Right lung (tissue), 2 donors: ENCODE measurements at regions not wholly inside any gene's neighbourhood (a gene's known extent, or its start where the extent isn't known, plus 50 kb on each side); places are given as distances from the start of the nearest gene placed in this dataset.

Source experiments
- DNase-seq, 2 donors: peaks; one replicate each; pipeline ENCODE4 v3.0.0-alpha.2; 2013

- DNase-seq, result no peak
Observed at GRCh38 chr12:107525063-107525718, 160.4 kb upstream of the PWP1 start.

- no peak for DNase-seq
Observed at GRCh38 chr12:107525719-107526554, 159.7 kb upstream of the PWP1 start.

GRCh38 chr12:107526555-107527180 lies 158.9 kb upstream of the PWP1 start:
- no peak for DNase-seq

GRCh38 chr12:107528731-107529365 lies 156.8 kb upstream of the PWP1 start:
- DNase-seq, result no peak

- DNase-seq, result no peak
Observed at GRCh38 chr12:107529991-107530390, 155.6 kb upstream of the PWP1 start.

GRCh38 chr12:107530701-107531100 lies 154.9 kb upstream of the PWP1 start:
- no peak for DNase-seq

GRCh38 chr12:107533218-107533617 lies 152.4 kb upstream of the PWP1 start:
- no peak for DNase-seq

GRCh38 chr12:107536613-107537012 lies 149.0 kb upstream of the PWP1 start:
- no peak for DNase-seq

GRCh38 chr12:107537464-107538119 lies 148.0 kb upstream of the PWP1 start:
- DNase-seq, result no peak

- no peak for DNase-seq
Observed at GRCh38 chr12:107539196-107539939, 146.2 kb upstream of the PWP1 start.

GRCh38 chr12:107541001-107541705 lies 144.4 kb upstream of the PWP1 start:
- no peak for DNase-seq

- DNase-seq, result no peak
Observed at GRCh38 chr12:107543416-107543815, 142.2 kb upstream of the PWP1 start.

GRCh38 chr12:107543841-107544240 lies 141.8 kb upstream of the PWP1 start:
- DNase-seq, result no peak

GRCh38 chr12:107544937-107545336 lies 140.7 kb upstream of the PWP1 start:
- peak; percentile 39 to 43 for DNase-seq

- DNase-seq, result peak; percentile 26 to 28
Observed at GRCh38 chr12:107545737-107546353, 139.8 kb upstream of the PWP1 start.

GRCh38 chr12:107547389-107547788 lies 138.2 kb upstream of the PWP1 start:
- DNase-seq, result no peak

- DNase-seq, result no peak
Observed at GRCh38 chr12:107549651-107550480, 135.7 kb upstream of the PWP1 start.

GRCh38 chr12:107551434-107551833 lies 134.2 kb upstream of the PWP1 start:
- no peak for DNase-seq

GRCh38 chr12:107552263-107552662 lies 133.3 kb upstream of the PWP1 start:
- no peak for DNase-seq
